Activated CD4-positive, alpha-beta T cell treated with anti-CD3 and anti-CD28 coated beads, Interleukin-2, Interleukin-4, amounts not matched to agents 100 ng/mL and 50 ng/mL, durations not matched to agents 16 hours and 8 hours (primary cell): ENCODE measurements at regions not wholly inside any gene's neighbourhood (a gene's known extent, or its start where the extent isn't known, plus 50 kb on each side); places are given as distances from the start of the nearest gene placed in this dataset.

Experiments
- DNase-seq: peaks from one replicate; pipeline ENCODE4 v3.0.0-alpha.2; 2020; ENCODE audit warnings: low spot score

GRCh38 chr2:64221935-64222334, 77.7 kb upstream of the PELI1 start:
- no peak for DNase-seq

GRCh38 chr2:64222351-64222750, 78.1 kb upstream of the PELI1 start:
- DNase-seq: no peak

DNA sequence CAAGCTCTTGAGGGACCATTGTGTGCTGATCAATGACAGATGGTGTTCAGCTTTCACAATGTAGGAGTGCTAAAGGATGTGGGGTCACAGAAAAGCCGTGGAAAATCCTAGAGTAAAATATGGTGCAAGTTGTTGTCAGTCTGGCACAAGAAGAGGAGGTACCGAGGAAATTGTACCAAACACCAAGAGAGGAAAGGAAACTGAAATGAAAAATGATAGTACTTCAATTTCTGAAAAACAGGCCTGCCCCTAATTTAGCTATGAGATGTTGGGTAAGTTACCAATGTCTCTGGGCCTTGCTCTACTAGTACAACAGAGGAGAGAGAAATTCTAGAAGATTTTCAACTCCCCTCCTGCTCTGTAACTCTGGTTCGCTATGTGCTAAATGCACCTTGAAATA, 78.8 kb upstream of the PELI1 start:
- no peak for DNase-seq

- DNase-seq: no peak
Measured at GRCh38 chr2:64225491-64225890, 81.3 kb upstream of the PELI1 start.

GRCh38 chr2:64226611-64227010, 82.4 kb upstream of the PELI1 start:
- DNase-seq: no peak

- no peak for DNase-seq
Measured at GRCh38 chr2:64227603-64228125, 83.4 kb upstream of the PELI1 start.

- peak; percentile 61 for DNase-seq
Measured at GRCh38 chr2:64228126-64228678, 84.0 kb upstream of the PELI1 start.

GRCh38 chr2:64228918-64229317, 84.7 kb upstream of the PELI1 start:
- DNase-seq: no peak

DNA sequence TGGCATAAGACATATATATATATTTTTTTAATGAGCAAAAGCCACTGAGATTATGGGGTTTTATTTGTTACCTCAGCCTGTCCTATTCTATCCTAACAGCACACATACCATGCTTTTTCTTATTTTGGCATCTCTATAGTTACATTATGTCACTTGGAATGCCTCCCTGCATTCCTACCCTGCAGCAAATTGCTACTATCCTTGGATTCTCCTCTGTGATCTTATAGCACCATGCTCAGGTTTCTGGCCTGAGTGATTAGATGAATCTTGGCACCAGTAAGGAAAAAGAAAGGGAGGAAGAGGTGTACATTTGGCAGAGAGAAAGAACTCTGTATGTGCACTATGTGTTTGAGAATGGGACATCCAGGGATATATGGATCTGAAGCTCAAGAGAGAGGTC, 86.3 kb upstream of the PELI1 start:
- no peak for DNase-seq

GRCh38 chr2:64232266-64232665, 88.0 kb upstream of the PELI1 start:
- no peak for DNase-seq

DNA sequence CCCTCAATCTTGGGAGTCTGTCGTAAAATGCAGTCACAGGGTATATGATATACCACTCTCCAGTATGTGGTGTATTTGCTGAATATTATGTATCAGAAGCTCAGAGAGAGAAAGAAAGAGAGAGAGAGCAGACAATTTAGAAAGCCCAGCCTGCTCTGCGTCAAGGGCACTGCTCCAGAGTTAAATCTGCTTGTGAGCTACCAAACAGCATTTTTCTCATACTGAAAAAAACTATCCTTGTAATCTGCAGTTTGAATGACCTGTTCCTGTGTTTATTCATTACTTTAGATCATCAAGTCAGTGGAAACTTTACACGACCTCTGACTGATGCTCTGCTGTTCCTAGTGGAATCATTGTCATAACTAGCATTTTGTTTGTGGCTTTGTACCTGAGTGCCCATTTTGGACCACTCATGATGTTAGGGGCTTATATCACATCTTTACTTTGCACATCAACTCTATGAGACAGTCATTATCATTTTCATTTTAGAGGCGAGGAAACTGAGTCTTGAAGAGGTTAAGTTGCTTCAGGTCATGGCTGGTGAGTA, 89.2 kb upstream of the PELI1 start:
- DNase-seq: no peak

GRCh38 chr2:64234150-64234549, 89.9 kb upstream of the PELI1 start:
- DNase-seq: no peak

DNA sequence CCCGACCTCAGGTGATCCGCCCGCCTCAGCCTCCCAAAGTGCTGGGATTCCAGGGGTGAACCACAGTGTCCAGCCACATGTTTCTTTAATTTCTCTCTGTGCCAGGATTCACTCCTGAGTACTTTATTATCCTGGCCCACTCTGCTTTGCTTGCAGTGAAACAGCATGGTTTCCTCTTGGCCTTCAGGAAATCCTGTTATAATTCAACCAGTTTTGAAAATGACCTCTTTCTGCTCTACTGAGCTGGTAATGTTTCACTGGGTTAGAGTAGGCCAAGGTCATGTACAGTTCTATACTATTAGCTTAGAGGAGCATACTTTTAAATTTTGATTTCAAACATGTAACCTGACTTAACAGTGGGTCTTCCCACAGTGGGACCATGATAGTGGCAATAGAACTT, 90.6 kb upstream of the PELI1 start:
- no peak for DNase-seq

- no peak for DNase-seq
Measured at GRCh38 chr2:64237266-64237665, 93.0 kb upstream of the PELI1 start.

DNA sequence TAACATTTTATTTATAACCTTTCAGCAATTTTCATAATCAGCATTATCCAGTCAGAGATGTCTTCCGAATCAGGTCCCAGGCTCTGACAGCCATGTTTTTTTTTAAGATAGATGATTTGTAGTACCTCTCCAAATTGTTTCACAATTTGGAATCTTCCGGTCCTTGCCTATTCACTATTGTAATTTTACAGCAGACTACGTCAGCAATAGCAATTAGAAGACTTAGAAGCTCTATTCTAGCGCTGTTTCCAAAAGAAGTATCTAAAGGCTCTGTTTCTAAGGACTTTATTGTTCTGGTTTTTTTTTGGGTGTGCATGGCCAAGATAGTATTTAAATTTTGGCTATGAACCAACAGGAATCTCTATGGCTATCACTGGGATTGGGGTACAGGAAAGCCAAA, 94.6 kb upstream of the PELI1 start:
- no peak for DNase-seq

DNA sequence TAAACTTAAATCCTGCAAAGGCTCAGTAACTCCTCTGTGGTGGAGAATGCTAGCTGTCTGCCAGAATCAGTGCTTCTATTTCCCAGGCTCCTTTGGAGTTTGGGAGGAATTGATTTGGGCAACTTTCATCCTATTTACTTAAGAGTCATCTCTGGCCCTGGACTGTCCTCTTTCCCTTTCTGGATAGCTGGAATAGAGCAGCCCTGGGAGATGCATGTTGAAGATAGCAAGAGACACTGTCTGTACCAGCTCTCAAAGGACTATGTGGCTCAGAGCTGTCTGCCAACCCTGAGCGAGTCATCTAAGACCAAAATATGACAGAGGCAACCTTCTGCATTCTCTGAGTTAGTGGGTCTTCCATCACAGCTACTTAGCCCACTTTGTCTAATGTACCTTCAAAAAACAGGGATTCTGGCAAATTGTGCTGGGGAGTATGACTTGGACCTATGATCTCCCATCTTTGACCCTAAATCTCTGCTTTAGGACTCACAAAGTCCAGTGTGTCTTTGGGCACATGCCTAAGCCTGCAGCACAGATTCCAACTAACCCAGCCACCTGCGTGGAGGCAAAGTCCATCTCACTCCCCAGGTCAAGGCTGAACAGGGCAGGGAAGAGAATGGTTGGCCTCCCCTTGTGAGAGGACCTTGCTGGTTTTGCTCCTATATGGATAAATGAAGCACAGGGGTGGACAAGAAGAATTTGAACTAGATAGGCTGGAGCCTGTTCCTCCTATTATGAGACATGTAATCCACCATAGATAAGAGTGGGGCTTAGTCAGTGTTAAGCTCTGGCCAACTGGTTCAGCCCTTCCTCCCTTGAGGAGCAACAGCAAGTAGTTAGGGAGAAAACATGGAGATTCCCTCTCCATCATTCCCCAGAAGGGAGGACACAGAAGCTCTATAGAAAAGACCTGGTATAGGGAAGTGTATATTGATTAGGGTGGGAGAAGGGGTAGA, 99.1 kb upstream of the PELI1 start:
- DNase-seq: no peak

DNA sequence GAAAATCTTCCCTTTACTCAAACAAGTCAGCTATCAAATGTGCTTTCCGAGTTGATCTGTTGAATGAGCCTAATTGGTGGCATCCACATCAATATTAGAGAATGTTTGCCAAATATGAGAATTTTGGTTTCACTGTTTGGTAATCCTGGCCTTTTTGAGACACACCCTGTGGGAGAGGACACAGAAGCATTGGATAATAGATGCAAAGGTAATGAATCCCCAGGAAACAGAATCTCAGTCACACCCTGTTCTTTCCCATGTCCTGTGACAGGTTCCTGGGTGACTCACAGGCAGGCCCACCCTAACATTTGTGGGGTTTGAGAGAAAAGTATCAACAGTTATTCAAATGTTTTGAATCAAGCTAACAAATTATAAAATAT, 99.8 kb upstream of the PELI1 start:
- DNase-seq: no peak

DNA sequence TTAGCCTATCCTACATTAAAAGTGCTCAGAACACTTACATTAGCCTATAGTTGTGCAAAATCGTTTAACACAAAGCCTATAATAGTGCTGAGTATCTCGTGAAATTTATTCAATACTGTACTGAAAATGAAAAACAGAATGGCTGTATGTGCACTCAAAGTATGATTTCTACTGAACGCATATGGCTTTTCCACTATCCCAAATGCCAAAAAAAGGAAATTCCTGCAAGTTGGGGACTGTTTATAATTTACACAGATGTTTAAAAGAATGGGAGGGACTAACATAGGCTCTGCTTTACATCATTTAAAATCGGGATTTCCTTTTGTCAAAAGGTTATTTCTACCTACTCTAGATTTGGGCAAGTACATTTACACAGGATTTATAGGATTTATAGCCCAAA, 101.4 kb upstream of the PELI1 start:
- DNase-seq: no peak

- DNase-seq: no peak
Measured at GRCh38 chr2:64246962-64247361, 102.7 kb upstream of the PELI1 start.

GRCh38 chr2:64249426-64249825, 105.2 kb upstream of the PELI1 start:
- no peak for DNase-seq

GRCh38 chr2:64250063-64250462, 105.8 kb upstream of the PELI1 start:
- no peak for DNase-seq

GRCh38 chr2:64250751-64251423, 106.7 kb upstream of the PELI1 start:
- no peak for DNase-seq
